Thyroid gland (tissue), 4 donors: ENCODE measurements at regions not wholly inside any gene's neighbourhood (a gene's known extent, or its start where the extent isn't known, plus 50 kb on each side); places are given as distances from the start of the nearest gene placed in this dataset.

Experiments
- DNase-seq, 2 donors: peaks; one replicate each; pipeline ENCODE4 v3.0.0-alpha.2; 2019
- H3K27ac ChIP-seq, 3 donors: fragments of 200-600 bp; sonication (generic); 1 replicate in 2 of 3; 2 replicates in 1 of 3; pipeline ENCODE4 v1.5.1; 2016 to 2019; ENCODE audit warnings: mild to moderate bottlenecking in 1 of 3, moderate library complexity in 1 of 3
- H3K27me3 ChIP-seq: fragments of 200-600 bp; sonication (generic); one replicate; pipeline ENCODE4 v1.5.1; 2019
- H3K36me3 ChIP-seq, 2 donors: fragments of 200-600 bp; sonication (generic); one replicate each; pipeline ENCODE4 v1.5.1; 2016 to 2019
- H3K4me1 ChIP-seq, 2 donors: fragments of 200-600 bp; sonication (generic); one replicate each; pipeline ENCODE4 v1.5.1; 2017 to 2019
- H3K4me3 ChIP-seq, 3 donors: fragments of 200-600 bp; sonication (generic); replicated peaks in 1 of 3; 1 replicate in 2 of 3; 2 replicates in 1 of 3; pipeline ENCODE4 v1.5.1; 2016; ENCODE audit warnings: mild to moderate bottlenecking in 1 of 3
- H3K9me3 ChIP-seq: fragments of 200-600 bp; sonication (generic); one replicate; pipeline ENCODE4 v1.5.1; 2017
- CTCF ChIP-seq, 6 experiments: fragments of 200-600 bp in 3 of 6; fragments of 450-650 bp in 3 of 6; sonication (generic) in 3 of 6; IDR thresholded peaks; one replicate each; pipeline ENCODE4 v1.5.1; 2016 to 2019; ENCODE audit warnings: antibody characterized with exemption in 6 of 6, mild to moderate bottlenecking in 2 of 6, inconsistent platforms in 1 of 6, moderate library complexity in 1 of 6
- POLR2A ChIP-seq, 2 donors: fragments of 450-650 bp; IDR thresholded peaks; one replicate each; pipeline ENCODE4 v1.6.1; 2017; ENCODE audit warnings: antibody characterized with exemption in 2 of 2, mild to moderate bottlenecking in 2 of 2, moderate library complexity in 1 of 2
- WGBS, 2 donors: methylation state at CpG; one replicate each; pipeline ENCODE4 v1.1.5; 2017; 5-methylcytosine and 5-hydroxymethylcytosine counted together
- intact Hi-C: fragments of 100-400 bp; cut with DNase I; formaldehyde crosslinking; loops from one replicate; pipeline ENCODE4 v1.15.1; 2023

GRCh38 chr3:81439108-81439507, 322.3 kb downstream of the GBE1 start:
- Histone ChIP-seq H3K4me1 (no peaks in the 10 kb centered on the region), H3K9me3 (no peaks in the 10 kb centered on the region), H3K4me3 (no peak overlapping the region), H3K27me3 (no peaks in the 10 kb centered on the region), H3K36me3 (no peaks in the 10 kb centered on the region), H3K27ac (no peak overlapping the region)
- no peak for DNase-seq
- WGBS, 2 donors = 47 to 55% methylated on average over 1 of the region's 1 CpG
- intact Hi-C loops = no loop called here
- no peak for TF ChIP-seq CTCF (IDR thresholded peaks at IDR 0.05)
- TF ChIP-seq POLR2A (IDR thresholded peaks at IDR 0.05) = no peak

- no peaks in the 10 kb centered on the region for H3K36me3 ChIP-seq
- TF ChIP-seq POLR2A (IDR thresholded peaks at IDR 0.05) = no peak
- TF ChIP-seq CTCF (IDR thresholded peaks at IDR 0.05) = no peak
- H3K4me3 ChIP-seq = no peak overlapping the region
- intact Hi-C loops = no loop called here
- H3K9me3 ChIP-seq = no peaks in the 10 kb centered on the region
- no peaks in the 10 kb centered on the region for H3K27me3 ChIP-seq
- 66 to 68% methylated on average over 3 of the region's 3 CpGs for WGBS, 2 donors
- DNase-seq = no peak
- H3K27ac ChIP-seq = no peak overlapping the region
- no peaks in the 10 kb centered on the region for H3K4me1 ChIP-seq
Observed at GRCh38 chr3:81437683-81438082, 323.8 kb downstream of the GBE1 start.

GRCh38 chr3:81436182-81436581, 325.3 kb downstream of the GBE1 start:
- Histone ChIP-seq H3K4me3 (no peak overlapping the region), H3K27ac (no peak overlapping the region), H3K9me3 (no peaks in the 10 kb centered on the region), H3K4me1 (no peaks in the 10 kb centered on the region), H3K27me3 (no peaks in the 10 kb centered on the region), H3K36me3 (no peaks in the 10 kb centered on the region)
- intact Hi-C loops = no loop called here
- 93 to 97% methylated on average over 3 of the region's 3 CpGs for WGBS, 2 donors
- DNase-seq = no peak
- TF ChIP-seq CTCF (IDR thresholded peaks at IDR 0.05) (no peak), POLR2A (IDR thresholded peaks at IDR 0.05) (no peak)

GRCh38 chr3:81435050-81435449, 326.4 kb downstream of the GBE1 start:
- no peaks in the 10 kb centered on the region for H3K9me3 ChIP-seq
- no peak for DNase-seq
- H3K4me1 ChIP-seq = no peaks in the 10 kb centered on the region
- no peaks in the 10 kb centered on the region for H3K27me3 ChIP-seq
- no peak overlapping the region for H3K27ac ChIP-seq
- intact Hi-C loops = no loop called here
- H3K4me3 ChIP-seq = no peak overlapping the region
- TF ChIP-seq CTCF (IDR thresholded peaks at IDR 0.05) = no peak
- no peak for TF ChIP-seq POLR2A (IDR thresholded peaks at IDR 0.05)
- H3K36me3 ChIP-seq = no peaks in the 10 kb centered on the region
- WGBS, 2 donors = 81 to 83% methylated on average over 1 of the region's 1 CpG

GRCh38 chr3:81434161-81434560, 327.3 kb downstream of the GBE1 start:
- Histone ChIP-seq H3K36me3 (no peaks in the 10 kb centered on the region), H3K27me3 (no peaks in the 10 kb centered on the region), H3K4me1 (no peaks in the 10 kb centered on the region), H3K9me3 (no peaks in the 10 kb centered on the region), H3K27ac (no peak overlapping the region), H3K4me3 (no peak overlapping the region)
- TF ChIP-seq POLR2A (IDR thresholded peaks at IDR 0.05) (no peak), CTCF (IDR thresholded peaks at IDR 0.05) (no peak)
- intact Hi-C loops = no loop called here
- DNase-seq = no peak
- WGBS, 2 donors = 65 to 77% methylated on average over 3 of the region's 3 CpGs
